Natural killer cell (primary cell): ENCODE measurements at regions not wholly inside any gene's neighbourhood (a gene's known extent, or its start where the extent isn't known, plus 50 kb on each side); places are given as distances from the start of the nearest gene placed in this dataset.

ENCODE experiments used
- ATAC-seq, 3 donors: fragments of 150-1000 bp in 2 of 3; fragments of 200-7000 bp in 1 of 3; cut with Tn5 transposase; 1 replicate in 1 of 3; 2 replicates in 2 of 3; pipeline ENCODE4 v1.10.0; 2021; ENCODE audit warnings: mild to moderate bottlenecking in 2 of 3, moderate library complexity in 2 of 3
- DNase-seq, 2 donors: peaks; one replicate each; pipeline versions ENCODE4 v3.0.0 to v3.0.0-alpha.2; 2013 to 2021; ENCODE audit warnings: mixed read lengths in 1 of 2
- H3K27ac ChIP-seq: one replicate; pipeline ENCODE4 v1.5.1; 2013; ENCODE audit warnings: mild to moderate bottlenecking, low read length
- H3K27me3 ChIP-seq: one replicate; pipeline ENCODE4 v1.6.1; 2013; ENCODE audit warnings: low read length; ENCODE audit not compliant: control insufficient read depth, insufficient read depth
- H3K36me3 ChIP-seq: one replicate; pipeline ENCODE4 v1.6.1; 2013; ENCODE audit warnings: low read length; ENCODE audit not compliant: control insufficient read depth, insufficient read depth
- H3K4me1 ChIP-seq: one replicate; pipeline ENCODE4 v1.6.1; 2013; ENCODE audit warnings: low read length; ENCODE audit not compliant: control insufficient read depth, insufficient read depth
- H3K4me3 ChIP-seq: one replicate; pipeline ENCODE4 v1.5.1; 2013; ENCODE audit warnings: low read length
- H3K9me3 ChIP-seq: one replicate; pipeline ENCODE4 v1.6.1; 2013; ENCODE audit warnings: low read length; ENCODE audit not compliant: control insufficient read depth, insufficient read depth
- H3K27ac Mint-ChIP-seq, 2 donors: one replicate each; pipeline ENCODE4 v1.8.0; 2022; ENCODE audit warnings: mild to moderate bottlenecking in 2 of 2, mixed read lengths in 2 of 2, moderate library complexity in 1 of 2
- H3K27me3 Mint-ChIP-seq, 2 donors: one replicate each; pipeline ENCODE4 v1.8.0; 2022; ENCODE audit warnings: low read depth in 2 of 2, mixed read lengths in 2 of 2
- H3K36me3 Mint-ChIP-seq: one replicate; pipeline ENCODE4 v1.8.0; 2022; ENCODE audit warnings: mixed read lengths
- H3K4me1 Mint-ChIP-seq, 2 donors: one replicate each; pipeline ENCODE4 v1.8.0; 2022; ENCODE audit warnings: mixed read lengths in 2 of 2
- H3K4me3 Mint-ChIP-seq: one replicate; pipeline ENCODE4 v1.8.0; 2022; ENCODE audit warnings: mild to moderate bottlenecking, moderate library complexity, mixed read lengths
- H3K9me3 Mint-ChIP-seq, 2 donors: one replicate each; pipeline ENCODE4 v1.8.0; 2022; ENCODE audit warnings: mixed read lengths in 2 of 2
- CTCF ChIP-seq: fragments of 200-600 bp; IDR thresholded peaks from one replicate; pipeline ENCODE4 v1.8.0; 2022; ENCODE audit warnings: antibody characterized with exemption
- WGBS: methylation state at CpG from one replicate; pipeline ENCODE4 v1.1.7; 2013; ENCODE audit warnings: missing lambda C conversion rate; ENCODE audit not compliant: insufficient coverage; 5-methylcytosine and 5-hydroxymethylcytosine counted together
- intact Hi-C: fragments of 100-400 bp; cut with micrococcal nuclease; formaldehyde crosslinking; loops from one replicate; pipeline ENCODE4 v1.14.2; 2022

DNA sequence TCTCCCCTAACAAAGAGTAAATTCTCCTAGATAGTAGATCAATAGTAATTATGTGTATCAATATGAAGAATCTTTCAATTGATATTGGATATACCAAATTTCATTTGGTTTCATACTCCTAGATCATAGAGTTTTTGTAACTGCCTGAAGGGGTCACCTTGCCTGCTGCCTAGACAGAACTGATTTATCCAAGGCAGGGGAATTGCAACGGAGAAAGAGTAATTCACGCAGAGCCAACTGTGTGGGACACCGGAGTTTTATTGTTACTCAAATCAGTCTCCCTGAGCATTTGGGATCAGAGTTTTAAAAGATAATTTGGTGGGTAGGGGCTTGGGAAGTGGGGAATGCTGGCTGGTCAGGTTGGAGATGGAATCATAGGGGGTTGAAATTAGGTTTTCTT is 92.2 kb upstream of the SLC8A1 start:
- 97% methylated on average over 3 of the region's 3 CpGs for WGBS
- no peak overlapping the region for H3K27ac Mint-ChIP-seq
- Histone ChIP-seq H3K36me3 (no peaks in the 10 kb centered on the region), H3K4me1 (no peaks in the 10 kb centered on the region), H3K4me3 (no peak overlapping the region), H3K27ac (no peak overlapping the region), H3K27me3 (no peaks in the 10 kb centered on the region), H3K9me3 (no peaks in the 10 kb centered on the region)
- no peak for DNase-seq
- peaks cover 0 to 3% of the 10 kb centered on the region in 2 donors for H3K9me3 Mint-ChIP-seq
- H3K27me3 Mint-ChIP-seq = no peaks in the 10 kb centered on the region
- TF ChIP-seq CTCF = no peak
- H3K4me1 Mint-ChIP-seq = no peaks in the 10 kb centered on the region
- H3K36me3 Mint-ChIP-seq = no peaks in the 10 kb centered on the region
- no peak overlapping the region for H3K4me3 Mint-ChIP-seq
- intact Hi-C loops = no loop called here
- no peak for ATAC-seq

DNA sequence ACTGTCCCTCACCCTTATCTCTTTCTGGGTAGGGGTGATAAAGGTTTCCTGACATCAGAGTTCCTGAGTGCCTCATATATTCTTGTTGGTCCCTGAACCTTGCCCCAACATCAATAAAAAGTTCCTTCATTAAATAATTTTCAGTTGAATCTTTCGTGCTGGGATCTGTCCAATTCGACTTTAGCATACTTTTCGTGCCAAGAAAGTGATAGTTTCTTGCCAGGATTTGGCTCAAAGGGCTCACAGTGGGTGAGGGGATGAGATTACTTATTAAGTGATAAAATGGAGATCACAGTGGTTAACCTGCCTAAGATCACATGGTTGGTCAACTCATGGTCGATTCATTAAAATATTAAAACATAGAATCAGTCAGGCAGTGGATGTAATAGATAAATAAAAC is 93.8 kb upstream of the SLC8A1 start:
- Mint-ChIP-seq H3K36me3 (no peaks in the 10 kb centered on the region), H3K27ac (no peak overlapping the region), H3K9me3 (peaks cover 0 to 3% of the 10 kb centered on the region in 2 donors), H3K4me3 (no peak overlapping the region), H3K4me1 (no peaks in the 10 kb centered on the region), H3K27me3 (no peaks in the 10 kb centered on the region)
- no peaks in the 10 kb centered on the region for H3K9me3 ChIP-seq
- no peaks in the 10 kb centered on the region for H3K4me1 ChIP-seq
- no peak overlapping the region for H3K4me3 ChIP-seq
- 90% methylated on average over 3 of the region's 4 CpGs for WGBS
- no peak for TF ChIP-seq CTCF
- H3K27me3 ChIP-seq = no peaks in the 10 kb centered on the region
- intact Hi-C loops = no loop called here
- H3K27ac ChIP-seq = no peak overlapping the region
- no peak for DNase-seq
- no peaks in the 10 kb centered on the region for H3K36me3 ChIP-seq
- ATAC-seq = no peak

- H3K27ac ChIP-seq = no peak overlapping the region
- no peaks in the 10 kb centered on the region for H3K36me3 Mint-ChIP-seq
- no peak overlapping the region for H3K27ac Mint-ChIP-seq
- H3K9me3 Mint-ChIP-seq = peaks cover 0 to 3% of the 10 kb centered on the region in 2 donors
- H3K4me1 ChIP-seq = no peaks in the 10 kb centered on the region
- DNase-seq (no peak), ATAC-seq (no peak)
- 56% methylated on average over 3 of the region's 8 CpGs for WGBS
- no peaks in the 10 kb centered on the region for H3K36me3 ChIP-seq
- no peaks in the 10 kb centered on the region for H3K27me3 Mint-ChIP-seq
- H3K4me3 Mint-ChIP-seq = no peak overlapping the region
- H3K4me1 Mint-ChIP-seq = no peaks in the 10 kb centered on the region
- H3K27me3 ChIP-seq = no peaks in the 10 kb centered on the region
- intact Hi-C loops = no loop called here
- no peak for TF ChIP-seq CTCF
- H3K4me3 ChIP-seq = no peak overlapping the region
- no peaks in the 10 kb centered on the region for H3K9me3 ChIP-seq
Measured at GRCh38 chr2:40546439-40547191, 94.7 kb upstream of the SLC8A1 start.

DNA sequence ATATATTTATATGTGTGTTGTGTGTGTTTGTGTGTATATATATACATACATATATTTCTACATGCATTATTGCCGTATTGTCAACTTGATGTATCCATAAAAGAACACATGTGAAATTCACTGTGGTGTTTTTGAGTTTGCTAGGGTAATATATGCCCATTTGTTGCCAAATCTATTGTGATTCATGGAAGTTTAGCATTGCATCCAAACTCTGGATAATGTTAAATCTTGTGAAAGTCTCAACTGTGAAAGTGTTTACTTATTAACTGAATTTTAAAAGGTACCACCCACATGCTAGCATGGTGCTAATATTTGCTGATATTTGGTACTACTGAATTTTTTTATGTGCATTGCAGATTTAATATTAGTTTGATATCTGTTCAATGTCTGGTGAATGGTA is 96.6 kb upstream of the SLC8A1 start:
- intact Hi-C loops = no loop called here
- Mint-ChIP-seq H3K9me3 (peaks cover 0 to 3% of the 10 kb centered on the region in 2 donors), H3K27me3 (no peaks in the 10 kb centered on the region), H3K27ac (no peak overlapping the region), H3K36me3 (no peaks in the 10 kb centered on the region), H3K4me3 (no peak overlapping the region), H3K4me1 (no peaks in the 10 kb centered on the region)
- H3K4me3 ChIP-seq = no peak overlapping the region
- ATAC-seq (no peak), DNase-seq (no peak)
- H3K9me3 ChIP-seq = no peaks in the 10 kb centered on the region
- TF ChIP-seq CTCF = no peak
- no peak overlapping the region for H3K27ac ChIP-seq
- no peaks in the 10 kb centered on the region for H3K27me3 ChIP-seq
- H3K36me3 ChIP-seq = no peaks in the 10 kb centered on the region
- no CpG with 5 or more reads among the region's 1 CpG for WGBS
- H3K4me1 ChIP-seq = no peaks in the 10 kb centered on the region
